ENCODE measurements at regions not wholly inside any gene's neighbourhood (a gene's known extent, or its start where the extent isn't known, plus 50 kb on each side); places are given as distances from the start of the nearest gene placed in this dataset.

- no peak for TF ChIP-seq CTCF (IDR thresholded peaks at IDR 0.05; ENCODE audit: poor library complexity)
- no peak for TF ChIP-seq EZH2 (IDR thresholded peaks at IDR 0.05; ENCODE audit: borderline replicate concordance)
Observed at GRCh38 chr3:31417486-31417885, 115.2 kb upstream of the STT3B start.
